Testis (tissue), 2 donors: ENCODE measurements at regions not wholly inside any gene's neighbourhood (a gene's known extent, or its start where the extent isn't known, plus 50 kb on each side); places are given as distances from the start of the nearest gene placed in this dataset.
A peak's percentile ranks its signal among the peaks of the same experiment; 100 is the strongest.

ENCODE experiments used
- DNase-seq: peaks from one replicate; pipeline ENCODE4 v3.0.0-alpha.2; 2019
- H3K27ac ChIP-seq, 2 donors: fragments of 200-600 bp; sonication (generic); one replicate each; pipeline ENCODE4 v1.5.1; 2019
- H3K27me3 ChIP-seq: fragments of 200-600 bp; sonication (generic); one replicate; pipeline ENCODE4 v1.5.1; 2019
- H3K36me3 ChIP-seq: fragments of 200-600 bp; sonication (generic); one replicate; pipeline ENCODE4 v1.5.1; 2017; ENCODE audit warnings: low read depth; ENCODE audit errors: missing control alignments
- H3K4me1 ChIP-seq: fragments of 200-600 bp; sonication (generic); one replicate; pipeline ENCODE4 v1.5.1; 2019
- H3K4me3 ChIP-seq, 2 donors: fragments of 200-600 bp; sonication (generic); one replicate each; pipeline ENCODE4 v1.5.1; 2017 to 2019
- H3K9me3 ChIP-seq: fragments of 200-600 bp; sonication (generic); one replicate; pipeline ENCODE4 v1.5.1; 2017
- CTCF ChIP-seq, 3 experiments: fragments of 450-650 bp in 2 of 3; fragments of 200-600 bp in 1 of 3; sonication (generic) in 1 of 3; IDR thresholded peaks; one replicate each; pipeline ENCODE4 v1.5.1; 2016 to 2019; ENCODE audit warnings: antibody characterized with exemption in 3 of 3, mild to moderate bottlenecking in 2 of 3, moderate library complexity in 1 of 3
- POLR2A ChIP-seq: fragments of 450-650 bp; IDR thresholded peaks from one replicate; pipeline ENCODE4 v1.6.1; 2017; ENCODE audit warnings: antibody characterized with exemption, mild to moderate bottlenecking, moderate library complexity
- WGBS, 2 donors: methylation state at CpG; one replicate each; pipeline ENCODE4 v1.1.5; 2018; 5-methylcytosine and 5-hydroxymethylcytosine counted together
- intact Hi-C: fragments of 100-400 bp; cut with DNase I; formaldehyde crosslinking; loops from one replicate; pipeline ENCODE4 v1.15.1; 2023; ENCODE audit warnings: low total_unique reads

GRCh38 chr7:156090988-156091387 lies 278.7 kb upstream of the SHH start:
- no peak for DNase-seq
- H3K36me3 ChIP-seq: no peaks in the 10 kb centered on the region
- no peaks in the 10 kb centered on the region for H3K4me1 ChIP-seq
- TF ChIP-seq CTCF (IDR thresholded peaks at IDR 0.05) (no peak), POLR2A (no peak)
- no peak overlapping the region for H3K4me3 ChIP-seq
- H3K27ac ChIP-seq: no peak overlapping the region
- intact Hi-C loops: no loop called here
- H3K27me3 ChIP-seq: no peaks in the 10 kb centered on the region
- no peaks in the 10 kb centered on the region for H3K9me3 ChIP-seq
- WGBS, 2 donors: 83 to 89% methylated on average over 6 of the region's 6 CpGs

- H3K4me3 ChIP-seq: no peak overlapping the region
- H3K9me3 ChIP-seq: no peaks in the 10 kb centered on the region
- H3K36me3 ChIP-seq: no peaks in the 10 kb centered on the region
- 84 to 87% methylated on average over 4 to 11 of the region's 11 CpGs for WGBS, 2 donors
- no peaks in the 10 kb centered on the region for H3K4me1 ChIP-seq
- no peaks in the 10 kb centered on the region for H3K27me3 ChIP-seq
- DNase-seq: no peak
- H3K27ac ChIP-seq: no peak overlapping the region
- intact Hi-C loops: no loop called here
- TF ChIP-seq CTCF (IDR thresholded peaks at IDR 0.05): no peak
- no peak for TF ChIP-seq POLR2A
Observed at GRCh38 chr7:156089222-156089621, 277.0 kb upstream of the SHH start.

DNA sequence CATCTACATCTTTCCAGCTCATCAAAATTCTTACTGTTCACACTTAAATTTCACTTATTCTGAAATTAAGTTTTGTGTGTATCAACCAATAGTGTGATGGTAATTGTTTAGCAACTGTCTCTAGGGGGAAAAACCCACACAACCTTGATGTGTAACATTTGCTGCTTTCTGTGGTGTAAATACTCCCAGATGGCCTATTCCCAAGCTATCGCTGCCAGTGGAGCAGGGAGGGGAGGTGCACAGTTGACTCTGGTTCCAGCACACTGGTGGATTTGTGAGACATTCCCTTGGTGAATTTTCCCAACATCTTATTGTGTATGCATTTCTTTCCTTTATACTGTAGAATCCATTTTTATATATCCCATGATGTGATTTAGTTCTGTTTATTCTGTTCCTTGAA lies 275.9 kb upstream of the SHH start:
- Histone ChIP-seq H3K36me3 (no peaks in the 10 kb centered on the region), H3K4me3 (no peak overlapping the region), H3K27ac (no peak overlapping the region), H3K9me3 (no peaks in the 10 kb centered on the region), H3K27me3 (no peaks in the 10 kb centered on the region), H3K4me1 (no peaks in the 10 kb centered on the region)
- TF ChIP-seq CTCF (IDR thresholded peaks at IDR 0.05): no peak
- TF ChIP-seq POLR2A: no peak
- intact Hi-C loops: no loop called here
- DNase-seq: no peak
- 70 to 78% methylated on average over 1 of the region's 1 CpG for WGBS, 2 donors

DNA sequence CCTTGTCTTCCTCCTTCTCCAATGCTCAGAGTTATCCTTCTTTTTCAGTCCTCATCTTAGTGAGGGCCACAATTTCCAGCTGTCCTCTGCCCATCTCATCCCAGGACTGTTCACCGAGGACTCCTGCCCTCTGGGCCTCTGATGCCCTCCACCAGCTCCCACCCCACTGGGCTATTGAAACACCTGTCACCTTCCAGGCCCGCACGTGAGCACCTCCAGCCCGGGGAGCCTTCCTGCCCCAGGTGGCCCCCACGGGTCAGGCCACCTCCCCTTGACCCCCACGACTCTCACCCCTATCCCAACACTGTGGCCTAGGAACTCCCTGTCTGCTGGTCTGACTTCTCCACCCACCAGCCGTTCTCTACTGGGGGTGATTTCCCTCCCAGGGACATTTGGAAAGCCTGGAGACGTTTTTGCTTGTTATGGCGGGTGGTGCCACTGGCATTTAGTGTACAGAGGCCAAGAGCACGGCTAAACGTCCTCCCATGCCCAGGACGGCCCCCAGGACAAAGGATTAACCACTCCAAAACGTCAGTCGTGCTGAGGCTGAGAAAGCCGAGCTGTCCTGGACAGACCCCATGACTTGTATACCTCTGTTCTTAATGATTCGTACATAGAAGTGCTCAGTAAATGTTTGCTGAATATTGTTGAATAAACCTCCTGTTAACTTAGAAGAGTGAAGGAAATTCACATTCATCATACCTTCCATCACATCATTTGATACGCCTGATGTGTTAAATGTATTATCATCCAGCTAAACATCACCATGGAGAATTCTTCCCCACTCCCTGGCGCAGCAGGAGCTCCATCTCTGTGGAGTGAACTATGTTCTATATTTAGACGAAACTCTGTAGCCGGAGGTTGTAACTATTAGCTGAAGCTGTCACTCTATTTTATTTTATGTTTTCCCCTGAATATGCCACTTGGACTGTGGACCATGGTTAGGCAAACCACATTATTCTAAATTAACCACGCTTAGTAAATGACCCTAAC lies 270.1 kb upstream of the SHH start:
- no peaks in the 10 kb centered on the region for H3K27me3 ChIP-seq
- H3K4me1 ChIP-seq: no peaks in the 10 kb centered on the region
- H3K4me3 ChIP-seq: no peak overlapping the region
- intact Hi-C loops: no loop called here
- DNase-seq: no peak
- H3K27ac ChIP-seq: no peak overlapping the region
- H3K36me3 ChIP-seq: no peaks in the 10 kb centered on the region
- no peaks in the 10 kb centered on the region for H3K9me3 ChIP-seq
- TF ChIP-seq POLR2A (no peak), CTCF (IDR thresholded peaks at IDR 0.05) (no peak)
- 76 to 82% methylated on average over 21 of the region's 21 CpGs for WGBS, 2 donors

DNA sequence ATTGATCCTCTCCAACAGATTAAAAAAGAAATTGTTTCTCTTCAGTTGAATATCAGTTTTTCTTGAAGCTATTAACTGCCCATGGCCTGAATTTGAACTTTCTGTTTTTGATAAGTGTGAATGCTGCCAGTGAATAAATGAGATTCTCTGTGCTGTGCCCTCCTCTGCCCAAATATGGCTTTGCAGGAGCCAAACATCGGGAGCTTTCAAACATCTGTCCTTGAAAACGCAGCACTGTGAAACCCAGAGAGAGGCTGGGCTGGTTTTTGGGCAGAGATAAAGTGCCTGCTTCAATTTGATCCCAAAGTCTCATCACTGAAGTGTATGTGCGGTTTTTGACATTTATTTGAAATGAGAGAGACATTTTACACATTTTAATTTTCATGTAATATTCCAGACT lies 268.3 kb upstream of the SHH start:
- no peaks in the 10 kb centered on the region for H3K9me3 ChIP-seq
- H3K36me3 ChIP-seq: no peaks in the 10 kb centered on the region
- H3K27me3 ChIP-seq: no peaks in the 10 kb centered on the region
- intact Hi-C loops: no loop called here
- WGBS, 2 donors: 26 to 42% methylated on average over 3 of the region's 3 CpGs
- TF ChIP-seq CTCF (IDR thresholded peaks at IDR 0.05) (no peak), POLR2A (no peak)
- no peak overlapping the region for H3K4me3 ChIP-seq
- peak; percentile 64 for DNase-seq
- H3K4me1 ChIP-seq: no peaks in the 10 kb centered on the region
- peak overlapping the region in 1 of 2 donors; percentile 45 for H3K27ac ChIP-seq
